DND-41 (cell line): ENCODE measurements at regions not wholly inside any gene's neighbourhood (a gene's known extent, or its start where the extent isn't known, plus 50 kb on each side); places are given as distances from the start of the nearest gene placed in this dataset.

Experiments used
- EZH2 ChIP-seq: IDR thresholded peaks from 3 replicates; pipeline ENCODE4 v1.6.1; 2012; ENCODE audit warnings: borderline replicate concordance, low read depth, mild to moderate bottlenecking, moderate library complexity, low read length, inconsistent platforms; ENCODE audit not compliant: severe bottlenecking
- TF ChIP-seq, protein P1 (sequence below): IDR thresholded peaks from 2 replicates; pipeline ENCODE4 v1.5.1; 2012; ENCODE audit warnings: borderline replicate concordance, low read length, moderate library complexity, mild to moderate bottlenecking; ENCODE audit not compliant: poor library complexity, severe bottlenecking; ENCODE audit errors: extremely low read depth

DNA sequence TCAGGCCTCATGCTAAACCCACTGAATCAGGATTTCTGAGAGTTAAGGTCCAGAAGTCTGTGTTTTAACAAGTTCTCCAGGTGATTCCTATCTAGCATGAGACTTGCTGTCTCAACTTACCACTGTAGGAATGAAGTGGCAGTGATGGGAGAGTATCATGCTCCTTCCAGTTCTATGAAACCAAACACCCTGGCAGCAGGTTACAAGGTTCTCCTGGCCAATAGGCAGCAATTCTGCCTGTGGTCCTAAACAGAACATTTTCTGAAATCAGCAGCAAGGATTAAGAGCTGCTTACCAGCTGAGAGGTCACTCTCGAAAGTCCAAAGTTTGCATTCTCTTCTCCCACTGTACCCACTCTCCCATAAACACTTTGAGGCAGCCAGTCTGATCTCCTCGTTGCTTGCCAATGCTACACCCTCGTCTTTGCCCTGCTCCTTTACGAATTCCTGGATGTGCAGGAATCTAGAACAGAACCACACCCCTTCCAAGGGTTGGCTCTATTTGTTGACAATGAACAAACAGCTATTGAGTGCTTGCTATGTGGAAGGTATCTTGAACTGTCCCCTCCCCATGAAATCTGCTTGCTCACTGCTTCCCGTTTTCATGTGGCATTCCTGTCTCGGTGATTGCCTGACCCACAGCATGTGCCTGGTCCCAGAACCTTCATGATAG, 100.5 kb downstream of the TMEM174 start:
- TF ChIP-seq EZH2: no peak
- TF ChIP-seq, protein P1, sequence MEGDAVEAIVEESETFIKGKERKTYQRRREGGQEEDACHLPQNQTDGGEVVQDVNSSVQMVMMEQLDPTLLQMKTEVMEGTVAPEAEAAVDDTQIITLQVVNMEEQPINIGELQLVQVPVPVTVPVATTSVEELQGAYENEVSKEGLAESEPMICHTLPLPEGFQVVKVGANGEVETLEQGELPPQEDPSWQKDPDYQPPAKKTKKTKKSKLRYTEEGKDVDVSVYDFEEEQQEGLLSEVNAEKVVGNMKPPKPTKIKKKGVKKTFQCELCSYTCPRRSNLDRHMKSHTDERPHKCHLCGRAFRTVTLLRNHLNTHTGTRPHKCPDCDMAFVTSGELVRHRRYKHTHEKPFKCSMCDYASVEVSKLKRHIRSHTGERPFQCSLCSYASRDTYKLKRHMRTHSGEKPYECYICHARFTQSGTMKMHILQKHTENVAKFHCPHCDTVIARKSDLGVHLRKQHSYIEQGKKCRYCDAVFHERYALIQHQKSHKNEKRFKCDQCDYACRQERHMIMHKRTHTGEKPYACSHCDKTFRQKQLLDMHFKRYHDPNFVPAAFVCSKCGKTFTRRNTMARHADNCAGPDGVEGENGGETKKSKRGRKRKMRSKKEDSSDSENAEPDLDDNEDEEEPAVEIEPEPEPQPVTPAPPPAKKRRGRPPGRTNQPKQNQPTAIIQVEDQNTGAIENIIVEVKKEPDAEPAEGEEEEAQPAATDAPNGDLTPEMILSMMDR: no peak
